NCI-H524 (cell line): ENCODE measurements at regions not wholly inside any gene's neighbourhood (a gene's known extent, or its start where the extent isn't known, plus 50 kb on each side); places are given as distances from the start of the nearest gene placed in this dataset.

Experiments
- DNase-seq, 2 experiments: peaks; one replicate each; lab custom pipeline; 2025; lab: John Stamatoyannopoulos, UW

- DNase-seq: no peak
Observed at GRCh38 chrX:96621811-96622210, 62.8 kb upstream of the DIAPH2 start.
